ENCODE measurements at regions not wholly inside any gene's neighbourhood (a gene's known extent, or its start where the extent isn't known, plus 50 kb on each side); places are given as distances from the start of the nearest gene placed in this dataset.

GRCh38 chr10:10479465-10479864 lies 538.2 kb upstream of the CELF2 start:
- Histone ChIP-seq H3K27ac (ENCODE audit: low read length) (no peak overlapping the region), H3K27me3 (ENCODE audit: control insufficient read depth, insufficient read depth, low read length) (no peaks in the 10 kb centered on the region), H3K36me3 (ENCODE audit: control insufficient read depth, insufficient read depth, low read length) (no peaks in the 10 kb centered on the region), H3K4me3 (ENCODE audit: low read length) (no peak overlapping the region), H3K9me3 (ENCODE audit: control insufficient read depth, insufficient read depth, low read length) (no peaks in the 10 kb centered on the region), H3K4me1 (ENCODE audit: control insufficient read depth, insufficient read depth, low read length) (no peaks in the 10 kb centered on the region)
- no peak overlapping the region for H3K4me3 Mint-ChIP-seq
- H3K27ac Mint-ChIP-seq = no peak overlapping the region
- H3K4me1 Mint-ChIP-seq = no peaks in the 10 kb centered on the region
- intact Hi-C loops (cut with micrococcal nuclease) = no loop called here
- ATAC-seq (no peak), DNase-seq (no peak)
- no peaks in the 10 kb centered on the region for H3K36me3 Mint-ChIP-seq
- TF ChIP-seq, protein P1, sequence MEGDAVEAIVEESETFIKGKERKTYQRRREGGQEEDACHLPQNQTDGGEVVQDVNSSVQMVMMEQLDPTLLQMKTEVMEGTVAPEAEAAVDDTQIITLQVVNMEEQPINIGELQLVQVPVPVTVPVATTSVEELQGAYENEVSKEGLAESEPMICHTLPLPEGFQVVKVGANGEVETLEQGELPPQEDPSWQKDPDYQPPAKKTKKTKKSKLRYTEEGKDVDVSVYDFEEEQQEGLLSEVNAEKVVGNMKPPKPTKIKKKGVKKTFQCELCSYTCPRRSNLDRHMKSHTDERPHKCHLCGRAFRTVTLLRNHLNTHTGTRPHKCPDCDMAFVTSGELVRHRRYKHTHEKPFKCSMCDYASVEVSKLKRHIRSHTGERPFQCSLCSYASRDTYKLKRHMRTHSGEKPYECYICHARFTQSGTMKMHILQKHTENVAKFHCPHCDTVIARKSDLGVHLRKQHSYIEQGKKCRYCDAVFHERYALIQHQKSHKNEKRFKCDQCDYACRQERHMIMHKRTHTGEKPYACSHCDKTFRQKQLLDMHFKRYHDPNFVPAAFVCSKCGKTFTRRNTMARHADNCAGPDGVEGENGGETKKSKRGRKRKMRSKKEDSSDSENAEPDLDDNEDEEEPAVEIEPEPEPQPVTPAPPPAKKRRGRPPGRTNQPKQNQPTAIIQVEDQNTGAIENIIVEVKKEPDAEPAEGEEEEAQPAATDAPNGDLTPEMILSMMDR (IDR thresholded peaks at IDR 0.05) = no peak
- H3K9me3 Mint-ChIP-seq = no peaks in the 10 kb centered on the region
- peaks cover 6 to 22% of the 10 kb centered on the region in 2 donors for H3K27me3 Mint-ChIP-seq (ENCODE audit: low read depth in 2 of 2)
- 46% methylated on average over 2 of the region's 9 CpGs for WGBS (ENCODE audit: insufficient coverage)

- 66% methylated on average over 4 of the region's 4 CpGs for WGBS (ENCODE audit: insufficient coverage)
Measured at GRCh38 chr10:10482613-10483012, 535.1 kb upstream of the CELF2 start.

GRCh38 chr10:10489076-10489475 lies 528.6 kb upstream of the CELF2 start:
- ATAC-seq = no peak
- 73% methylated on average over 2 of the region's 3 CpGs for WGBS (ENCODE audit: insufficient coverage)
- intact Hi-C loops (cut with micrococcal nuclease) = no loop called here
- H3K27ac ChIP-seq (ENCODE audit: low read length) = no peak overlapping the region
- no peaks in the 10 kb centered on the region for H3K4me1 ChIP-seq (ENCODE audit: control insufficient read depth, insufficient read depth, low read length)
- Mint-ChIP-seq H3K36me3 (no peaks in the 10 kb centered on the region), H3K27ac (no peak overlapping the region), H3K4me3 (no peak overlapping the region), H3K9me3 (no peaks in the 10 kb centered on the region), H3K27me3 (ENCODE audit: low read depth in 2 of 2) (peaks cover 3 to 31% of the 10 kb centered on the region in 2 donors), H3K4me1 (no peaks in the 10 kb centered on the region)
- TF ChIP-seq, protein P1 (IDR thresholded peaks at IDR 0.05) = no peak
- H3K4me3 ChIP-seq (ENCODE audit: low read length) = no peak overlapping the region
- no peaks in the 10 kb centered on the region for H3K27me3 ChIP-seq (ENCODE audit: control insufficient read depth, insufficient read depth, low read length)
- H3K36me3 ChIP-seq (ENCODE audit: control insufficient read depth, insufficient read depth, low read length) = no peaks in the 10 kb centered on the region
- no peaks in the 10 kb centered on the region for H3K9me3 ChIP-seq (ENCODE audit: control insufficient read depth, insufficient read depth, low read length)
- no peak for DNase-seq

More at GRCh38 chr10:10482613-10483012, 535.1 kb upstream of the CELF2 start:
- H3K36me3 ChIP-seq (ENCODE audit: control insufficient read depth, insufficient read depth, low read length) = no peaks in the 10 kb centered on the region
- intact Hi-C loops (cut with micrococcal nuclease) = no loop called here
- TF ChIP-seq, protein P1 (IDR thresholded peaks at IDR 0.05) = no peak
- Mint-ChIP-seq H3K4me1 (no peaks in the 10 kb centered on the region), H3K4me3 (no peak overlapping the region), H3K36me3 (no peaks in the 10 kb centered on the region), H3K9me3 (no peaks in the 10 kb centered on the region), H3K27me3 (ENCODE audit: low read depth in 2 of 2) (peaks cover 6 to 22% of the 10 kb centered on the region in 2 donors), H3K27ac (no peak overlapping the region)
- ATAC-seq (no peak), DNase-seq (no peak)
- H3K4me3 ChIP-seq (ENCODE audit: low read length) = no peak overlapping the region
- H3K27me3 ChIP-seq (ENCODE audit: control insufficient read depth, insufficient read depth, low read length) = no peaks in the 10 kb centered on the region
- H3K9me3 ChIP-seq (ENCODE audit: control insufficient read depth, insufficient read depth, low read length) = no peaks in the 10 kb centered on the region
- H3K4me1 ChIP-seq (ENCODE audit: control insufficient read depth, insufficient read depth, low read length) = no peaks in the 10 kb centered on the region
- no peak overlapping the region for H3K27ac ChIP-seq (ENCODE audit: low read length)

DNA sequence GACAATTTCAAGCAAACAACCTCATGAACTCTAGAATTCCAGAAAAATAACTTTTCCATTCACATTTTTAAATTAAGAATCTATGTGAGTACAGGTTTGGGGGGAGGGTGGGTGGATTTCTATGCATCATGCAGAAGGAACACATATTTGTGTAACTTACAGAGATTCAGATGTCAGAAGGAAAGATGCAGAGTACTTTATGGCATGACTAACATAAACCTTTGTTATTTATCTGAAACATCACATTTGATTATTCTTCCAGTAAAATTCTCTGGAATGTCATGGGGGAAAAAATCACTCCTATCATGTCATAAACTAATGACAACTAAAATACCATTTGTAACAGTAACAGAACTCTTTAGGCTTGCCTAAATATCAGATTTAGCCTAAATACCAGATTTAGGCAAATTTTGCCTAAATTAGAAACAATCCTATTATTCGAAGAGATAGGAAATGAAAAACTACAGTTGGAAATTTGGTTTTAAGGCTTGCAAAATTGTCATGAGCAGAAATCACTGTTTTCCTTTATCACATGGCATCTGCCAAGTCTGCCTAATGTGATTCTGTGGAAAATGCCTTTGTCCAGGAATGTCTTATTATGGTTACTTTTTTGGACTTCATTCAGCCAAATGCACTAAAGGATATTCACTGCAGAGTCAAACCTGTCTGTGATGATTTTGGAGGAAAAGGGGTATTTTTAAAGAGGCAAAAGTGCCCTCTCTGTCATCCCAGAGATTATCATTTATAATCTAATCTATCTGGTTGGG lies 527.7 kb upstream of the CELF2 start:
- H3K9me3 Mint-ChIP-seq = no peaks in the 10 kb centered on the region
- no peaks in the 10 kb centered on the region for H3K4me1 Mint-ChIP-seq
- Histone ChIP-seq H3K27ac (ENCODE audit: low read length) (no peak overlapping the region), H3K27me3 (ENCODE audit: control insufficient read depth, insufficient read depth, low read length) (no peaks in the 10 kb centered on the region), H3K4me3 (ENCODE audit: low read length) (no peak overlapping the region), H3K9me3 (ENCODE audit: control insufficient read depth, insufficient read depth, low read length) (no peaks in the 10 kb centered on the region), H3K36me3 (ENCODE audit: control insufficient read depth, insufficient read depth, low read length) (no peaks in the 10 kb centered on the region), H3K4me1 (ENCODE audit: control insufficient read depth, insufficient read depth, low read length) (no peaks in the 10 kb centered on the region)
- intact Hi-C loops (cut with micrococcal nuclease) = no loop called here
- ATAC-seq = no peak
- peaks cover 3 to 31% of the 10 kb centered on the region in 2 donors for H3K27me3 Mint-ChIP-seq (ENCODE audit: low read depth in 2 of 2)
- no CpG with 5 or more reads among the region's 1 CpG for WGBS (ENCODE audit: insufficient coverage)
- no peak for DNase-seq
- TF ChIP-seq, protein P1 (IDR thresholded peaks at IDR 0.05) = no peak
- no peak overlapping the region for H3K4me3 Mint-ChIP-seq
- H3K36me3 Mint-ChIP-seq = no peaks in the 10 kb centered on the region
- no peak overlapping the region for H3K27ac Mint-ChIP-seq
